HCT116 (cell line): ENCODE measurements at regions not wholly inside any gene's neighbourhood (a gene's known extent, or its start where the extent isn't known, plus 50 kb on each side); places are given as distances from the start of the nearest gene placed in this dataset.

Source experiments
- ATAC-seq: fragments of 200-7000 bp; cut with Tn5 transposase; 2 replicates; pipeline ENCODE4 v1.9.1; 2020; ENCODE audit warnings: mild to moderate bottlenecking, moderate library complexity
- BruUV-seq: library from RNA; stranded (reverse); fragments of 400-500 nt; replicated peaks from 2 replicates; lab custom pipeline; 2021; lab: Mats Ljungman, UMichigan
- CTCF ChIA-PET: fragments of 300-600 bp; sonication (Branson Sonifier 250); formaldehyde crosslinking; loops from one replicate; lab custom pipeline; 2021; ENCODE audit warnings: antibody characterized with exemption; lab: Charles Lee
- POLR2A ChIA-PET: fragments of 300-600, 350-600 bp; sonication (Branson Sonifier 250); formaldehyde crosslinking; loops from one replicate; lab custom pipeline; 2021; ENCODE audit warnings: antibody characterized with exemption; lab: Charles Lee
- RAD21 ChIA-PET, 2 experiments: fragments of 300-600 bp; sonication (Branson Sonifier 250); formaldehyde crosslinking; loops; one replicate each; lab custom pipeline; 2023; ENCODE audit warnings: low total read pairs in 2 of 2; ENCODE audit not compliant: uncharacterized antibody in 2 of 2, unreplicated experiment in 2 of 2, low non-redundant PET in 1 of 2; lab: Charles Lee
- DNase-seq: peaks from one replicate; pipeline ENCODE4 v3.0.0-alpha.2; 2010; ENCODE audit warnings: low read depth, low spot score
- H2AFZ ChIP-seq: fragments of 200-600 bp; shearing (Covaris generic), sonication (generic); 2 replicates; pipeline ENCODE4 v1.6.1; 2017; ENCODE audit warnings: low read depth, mixed run types, mixed read lengths, antibody characterized with exemption, low read length; ENCODE audit not compliant: poor library complexity, severe bottlenecking
- H3K27ac ChIP-seq: 2 replicates; pipeline ENCODE4 v1.5.1; 2012; ENCODE audit warnings: low read depth, low read length
- H3K27me3 ChIP-seq: fragments of 200-600 bp; sonication (generic); 2 replicates; pipeline ENCODE4 v1.6.1; 2016; ENCODE audit warnings: mixed run types, low read length, mixed read lengths; ENCODE audit not compliant: insufficient read depth
- H3K36me3 ChIP-seq, 2 experiments: fragments of 200-500 bp in 1 of 2; fragments of 200-600 bp in 1 of 2; sonication (Bioruptor generic) in 1 of 2; sonication (generic) in 1 of 2; 2 replicates each; pipeline versions ENCODE4 v1.5.1 to v1.6.1; 2014 to 2016; ENCODE audit warnings: low read length in 2 of 2, inconsistent platforms in 1 of 2, mixed read lengths in 1 of 2, mixed run types in 1 of 2; ENCODE audit not compliant: insufficient read depth in 2 of 2, control insufficient read depth in 1 of 2
- H3K4me1 ChIP-seq, 2 experiments: fragments of 200-600 bp in 1 of 2; sonication (generic) in 1 of 2; 2 replicates each; pipeline versions ENCODE4 v1.5.1 to v1.6.1; 2012 to 2017; ENCODE audit warnings: low read length in 2 of 2, inconsistent platforms in 1 of 2, mild to moderate bottlenecking in 1 of 2, mixed read lengths in 1 of 2, mixed run types in 1 of 2, moderate library complexity in 1 of 2; ENCODE audit not compliant: insufficient read depth in 2 of 2, control insufficient read depth in 1 of 2
- H3K4me2 ChIP-seq: fragments of 200-600 bp; sonication (generic); 2 replicates; pipeline ENCODE4 v1.6.1; 2017; ENCODE audit warnings: mixed run types, low read length, mixed read lengths
- H3K4me3 ChIP-seq, 2 experiments: fragments of 200-600 bp in 1 of 2; sonication (generic) in 1 of 2; replicated peaks in 1 of 2; 2 replicates each; pipeline ENCODE4 v1.5.1; 2011 to 2016; ENCODE audit warnings: low read length in 2 of 2, control low read depth in 1 of 2, low read depth in 1 of 2, mild to moderate bottlenecking in 1 of 2, mixed read lengths in 1 of 2, mixed run types in 1 of 2
- H3K79me2 ChIP-seq: fragments of 200-600 bp; sonication (generic); 2 replicates; pipeline ENCODE4 v1.6.1; 2017; ENCODE audit warnings: mild to moderate bottlenecking, mixed run types, low read length, moderate library complexity, mixed read lengths; ENCODE audit not compliant: insufficient read depth
- H3K9ac ChIP-seq: fragments of 200-600 bp; sonication (generic); 2 replicates; pipeline ENCODE4 v1.6.1; 2016; ENCODE audit warnings: low read length, mixed read lengths
- H3K9me2 ChIP-seq: fragments of 200-600 bp; sonication (generic), shearing (Covaris generic); 2 replicates; pipeline ENCODE4 v1.6.1; 2017; ENCODE audit warnings: mixed run types, mild to moderate bottlenecking, moderate library complexity; ENCODE audit not compliant: insufficient read depth
- H3K9me3 ChIP-seq, 2 experiments: fragments of 200-500 bp in 1 of 2; fragments of 200-600 bp in 1 of 2; sonication (Bioruptor generic) in 1 of 2; sonication (generic) in 1 of 2; 2 replicates each; pipeline ENCODE4 v1.6.1; 2014 to 2017; ENCODE audit warnings: low read length in 2 of 2, mixed read lengths in 2 of 2, inconsistent platforms in 1 of 2, low read depth in 1 of 2, mild to moderate bottlenecking in 1 of 2, mixed run types in 1 of 2, moderate library complexity in 1 of 2; ENCODE audit not compliant: control insufficient read depth in 1 of 2, insufficient read depth in 1 of 2
- H4K20me1 ChIP-seq: fragments of 200-600 bp; sonication (generic), shearing (Covaris generic); 2 replicates; pipeline ENCODE4 v1.6.1; 2017; ENCODE audit warnings: mixed run types, mild to moderate bottlenecking, moderate library complexity; ENCODE audit not compliant: insufficient read depth
- CBX3 ChIP-seq: IDR thresholded peaks from 2 replicates; pipeline ENCODE4 v1.6.1; 2012; ENCODE audit warnings: low read depth
- CEBPB ChIP-seq: IDR thresholded peaks from 2 replicates; pipeline ENCODE4 v1.6.1; 2012; ENCODE audit warnings: low read depth
- EGR1 ChIP-seq: IDR thresholded peaks from 2 replicates; pipeline ENCODE4 v1.6.1; 2012; ENCODE audit warnings: low read depth
- ELF1 ChIP-seq: IDR thresholded peaks from 2 replicates; pipeline ENCODE4 v1.6.1; 2012; ENCODE audit warnings: low read depth, borderline replicate concordance
- EZH2phosphoT487 ChIP-seq: fragments of 200-600 bp; IDR thresholded peaks from 2 replicates; pipeline ENCODE4 v1.6.1; 2018; ENCODE audit warnings: antibody characterized with exemption, borderline replicate concordance
- FOSL1 ChIP-seq: IDR thresholded peaks from 2 replicates; pipeline ENCODE4 v1.6.1; 2012; ENCODE audit warnings: low read depth
- JUND ChIP-seq: IDR thresholded peaks from 2 replicates; pipeline ENCODE4 v1.6.1; 2012
- RAD21 ChIP-seq: IDR thresholded peaks from 2 replicates; pipeline ENCODE4 v1.6.1; 2012; ENCODE audit warnings: low read depth, mild to moderate bottlenecking
- SIN3A ChIP-seq: IDR thresholded peaks from 2 replicates; pipeline ENCODE4 v1.6.1; 2012; ENCODE audit warnings: low read depth
- SRF ChIP-seq: IDR thresholded peaks from 2 replicates; pipeline ENCODE4 v1.6.1; 2012; ENCODE audit warnings: low read depth
- TCF7L2 ChIP-seq: IDR thresholded peaks from 2 replicates; pipeline ENCODE4 v1.7.0; 2011; ENCODE audit warnings: borderline replicate concordance, inconsistent platforms; ENCODE audit not compliant: insufficient read depth, insufficient read length; ENCODE audit errors: extremely low read depth
- intact Hi-C: fragments of 100-400 bp; cut with micrococcal nuclease; formaldehyde crosslinking; loops from 2 replicates; pipeline ENCODE4 v1.10.0; 2022
- TF ChIP-seq, protein P1 (sequence below), 3 experiments: fragments of 200-600 bp in 1 of 3; sonication (generic) in 1 of 3; IDR thresholded peaks in 2 of 3; conservative IDR thresholded peaks in 1 of 3; 2 replicates each; pipeline ENCODE4 v1.5.1; 2012 to 2017; ENCODE audit warnings: low read depth in 2 of 3, low read length in 2 of 3, antibody characterized with exemption in 1 of 3, borderline replicate concordance in 1 of 3, control low read depth in 1 of 3, mild to moderate bottlenecking in 1 of 3, mixed read lengths in 1 of 3, mixed run types in 1 of 3, moderate library complexity in 1 of 3; ENCODE audit not compliant: insufficient read depth in 1 of 3
- TF ChIP-seq, protein P2 (sequence below): IDR thresholded peaks from 2 replicates; pipeline ENCODE4 v1.6.1; 2011; ENCODE audit warnings: mild to moderate bottlenecking, low read length, moderate library complexity; ENCODE audit not compliant: insufficient replicate concordance; ENCODE audit errors: extremely low read depth
- TF ChIP-seq, protein P3 (sequence below): IDR thresholded peaks from 2 replicates; pipeline ENCODE4 v1.6.1; 2012

DNA sequence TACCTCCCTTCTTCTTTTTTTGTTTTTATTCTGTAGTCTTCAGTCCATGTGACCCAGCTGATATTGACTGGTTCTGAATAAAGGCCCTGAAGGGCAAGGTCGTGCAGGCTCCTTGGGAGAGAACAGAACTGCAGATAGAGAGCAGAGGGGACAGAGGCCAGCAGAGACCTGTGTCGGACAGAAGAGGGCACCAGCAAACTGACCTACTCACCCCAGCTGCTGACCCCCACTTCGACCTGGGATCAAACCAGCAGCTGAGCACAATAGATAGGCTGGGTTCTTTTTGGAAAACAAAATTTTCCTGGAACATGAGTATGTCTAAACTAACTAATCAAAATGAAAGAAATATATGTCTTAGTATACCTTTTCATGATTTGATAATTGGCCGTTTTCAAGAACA lies 695.1 kb downstream of the NR2F1-AS1 start:
- RAD21 ChIA-PET: no interaction called here
- Histone ChIP-seq H4K20me1 (no peaks in the 10 kb centered on the region), H3K9me3 (no peaks in the 10 kb centered on the region), H3K79me2 (no peaks in the 10 kb centered on the region), H3K9me2 (no peaks in the 10 kb centered on the region), H3K4me1 (no peaks in the 10 kb centered on the region), H3K27ac (no peak overlapping the region), H3K4me3 (no peak overlapping the region), H3K27me3 (no peaks in the 10 kb centered on the region), H3K36me3 (no peaks in the 10 kb centered on the region), H3K4me2 (no peak overlapping the region), H3K9ac (no peak overlapping the region), H2AFZ (no peak overlapping the region)
- POLR2A ChIA-PET: no interaction called here
- intact Hi-C loops: no loop called here
- ATAC-seq (no peak), DNase-seq (no peak)
- BruUV-seq: no TSS peak
- CTCF ChIA-PET: no interaction called here
- TF ChIP-seq TCF7L2: no peak
- TF ChIP-seq, protein P1, sequence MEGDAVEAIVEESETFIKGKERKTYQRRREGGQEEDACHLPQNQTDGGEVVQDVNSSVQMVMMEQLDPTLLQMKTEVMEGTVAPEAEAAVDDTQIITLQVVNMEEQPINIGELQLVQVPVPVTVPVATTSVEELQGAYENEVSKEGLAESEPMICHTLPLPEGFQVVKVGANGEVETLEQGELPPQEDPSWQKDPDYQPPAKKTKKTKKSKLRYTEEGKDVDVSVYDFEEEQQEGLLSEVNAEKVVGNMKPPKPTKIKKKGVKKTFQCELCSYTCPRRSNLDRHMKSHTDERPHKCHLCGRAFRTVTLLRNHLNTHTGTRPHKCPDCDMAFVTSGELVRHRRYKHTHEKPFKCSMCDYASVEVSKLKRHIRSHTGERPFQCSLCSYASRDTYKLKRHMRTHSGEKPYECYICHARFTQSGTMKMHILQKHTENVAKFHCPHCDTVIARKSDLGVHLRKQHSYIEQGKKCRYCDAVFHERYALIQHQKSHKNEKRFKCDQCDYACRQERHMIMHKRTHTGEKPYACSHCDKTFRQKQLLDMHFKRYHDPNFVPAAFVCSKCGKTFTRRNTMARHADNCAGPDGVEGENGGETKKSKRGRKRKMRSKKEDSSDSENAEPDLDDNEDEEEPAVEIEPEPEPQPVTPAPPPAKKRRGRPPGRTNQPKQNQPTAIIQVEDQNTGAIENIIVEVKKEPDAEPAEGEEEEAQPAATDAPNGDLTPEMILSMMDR (IDR thresholded peaks at IDR 0.05 in 2 of 3, conservative IDR thresholded peaks at IDR 0.05 in 1 of 3; ENCODE audit: borderline replicate concordance in 1 of 3, insufficient read depth in 1 of 3, low read depth in 2 of 3, low read length in 2 of 3): peak; percentile 7 to 30 (median 25); a peak in 2 of 6 replicates
- TF ChIP-seq ELF1: no peak
- no peak for TF ChIP-seq CEBPB
- TF ChIP-seq EGR1: no peak
- peak; percentile 59 for TF ChIP-seq RAD21
- no peak for TF ChIP-seq CBX3

DNA sequence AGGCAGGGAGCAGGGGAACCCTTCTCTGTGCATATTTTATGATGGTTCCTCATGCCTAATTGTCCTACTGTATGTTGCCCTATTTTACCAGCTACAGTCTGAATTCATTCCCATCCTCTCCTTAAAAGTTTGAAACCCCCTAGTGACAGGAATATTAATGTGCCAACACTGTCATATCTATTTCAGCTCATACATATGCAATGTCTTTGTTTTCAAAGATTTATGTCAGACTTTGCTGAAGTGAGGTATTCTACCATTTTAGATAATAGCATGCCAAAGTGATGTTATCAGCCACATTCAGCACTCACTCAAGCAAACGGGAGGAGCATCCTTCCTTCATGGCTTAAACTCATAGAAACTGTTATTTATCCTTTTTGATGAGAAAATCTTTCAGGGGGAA lies 696.5 kb downstream of the NR2F1-AS1 start:
- Histone ChIP-seq H3K4me1 (no peaks in the 10 kb centered on the region), H3K9me2 (no peaks in the 10 kb centered on the region), H3K4me3 (no peak overlapping the region), H3K79me2 (no peaks in the 10 kb centered on the region), H3K4me2 (no peak overlapping the region), H3K9ac (no peak overlapping the region), H3K36me3 (no peaks in the 10 kb centered on the region), H4K20me1 (no peaks in the 10 kb centered on the region), H3K9me3 (no peaks in the 10 kb centered on the region), H3K27ac (no peak overlapping the region), H3K27me3 (no peaks in the 10 kb centered on the region), H2AFZ (no peak overlapping the region)
- intact Hi-C loops: no loop called here
- ChIA-PET CTCF (interaction anchor here (0.8 kb wide), 1 partner anchor 25 kb away, joined by 4 read pairs; no protein-coding TSS in a partner anchor), POLR2A (no interaction called here), RAD21 (no interaction called here)
- no TSS peak for BruUV-seq
- DNase-seq: no peak
- TF ChIP-seq EZH2phosphoT487 (no peak), TCF7L2 (no peak), RAD21 (no peak), JUND (no peak), SIN3A (no peak), FOSL1 (no peak), CBX3 (no peak), SRF (no peak)
- TF ChIP-seq, protein P2, sequence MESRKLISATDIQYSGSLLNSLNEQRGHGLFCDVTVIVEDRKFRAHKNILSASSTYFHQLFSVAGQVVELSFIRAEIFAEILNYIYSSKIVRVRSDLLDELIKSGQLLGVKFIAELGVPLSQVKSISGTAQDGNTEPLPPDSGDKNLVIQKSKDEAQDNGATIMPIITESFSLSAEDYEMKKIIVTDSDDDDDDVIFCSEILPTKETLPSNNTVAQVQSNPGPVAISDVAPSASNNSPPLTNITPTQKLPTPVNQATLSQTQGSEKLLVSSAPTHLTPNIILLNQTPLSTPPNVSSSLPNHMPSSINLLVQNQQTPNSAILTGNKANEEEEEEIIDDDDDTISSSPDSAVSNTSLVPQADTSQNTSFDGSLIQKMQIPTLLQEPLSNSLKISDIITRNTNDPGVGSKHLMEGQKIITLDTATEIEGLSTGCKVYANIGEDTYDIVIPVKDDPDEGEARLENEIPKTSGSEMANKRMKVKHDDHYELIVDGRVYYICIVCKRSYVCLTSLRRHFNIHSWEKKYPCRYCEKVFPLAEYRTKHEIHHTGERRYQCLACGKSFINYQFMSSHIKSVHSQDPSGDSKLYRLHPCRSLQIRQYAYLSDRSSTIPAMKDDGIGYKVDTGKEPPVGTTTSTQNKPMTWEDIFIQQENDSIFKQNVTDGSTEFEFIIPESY: no peak
- TF ChIP-seq, protein P3, sequence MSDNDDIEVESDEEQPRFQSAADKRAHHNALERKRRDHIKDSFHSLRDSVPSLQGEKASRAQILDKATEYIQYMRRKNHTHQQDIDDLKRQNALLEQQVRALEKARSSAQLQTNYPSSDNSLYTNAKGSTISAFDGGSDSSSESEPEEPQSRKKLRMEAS: no peak
- TF ChIP-seq, protein P1 (IDR thresholded peaks at IDR 0.05 in 2 of 3, conservative IDR thresholded peaks at IDR 0.05 in 1 of 3; ENCODE audit: borderline replicate concordance in 1 of 3, insufficient read depth in 1 of 3, low read depth in 2 of 3, low read length in 2 of 3): no peak
- no peak for ATAC-seq
